H1 (cell line): ENCODE measurements at regions not wholly inside any gene's neighbourhood (a gene's known extent, or its start where the extent isn't known, plus 50 kb on each side); places are given as distances from the start of the nearest gene placed in this dataset.

Experiments
- CTCF ChIP-seq, 3 experiments: IDR thresholded peaks; 1 replicate in 2 of 3; 2 replicates in 1 of 3; pipeline versions ENCODE4 v1.5.1 to v1.6.1; 2011; ENCODE audit warnings: low read length in 3 of 3, mild to moderate bottlenecking in 3 of 3, inconsistent platforms in 2 of 3, low read depth in 1 of 3, moderate library complexity in 1 of 3; ENCODE audit not compliant: insufficient read depth in 1 of 3; ENCODE audit errors: control extremely low read depth in 1 of 3
- EP300 ChIP-seq, 2 experiments: IDR thresholded peaks; 1 replicate in 1 of 2; 2 replicates in 1 of 2; pipeline ENCODE4 v1.6.1; 2011 to 2012; ENCODE audit warnings: low read depth in 2 of 2, low read length in 2 of 2, mild to moderate bottlenecking in 2 of 2, borderline replicate concordance in 1 of 2, inconsistent platforms in 1 of 2, moderate library complexity in 1 of 2
- FOSL1 ChIP-seq: IDR thresholded peaks from 2 replicates; pipeline ENCODE4 v1.6.1; 2011; ENCODE audit warnings: mild to moderate bottlenecking, low read depth, low read length, moderate library complexity; ENCODE audit not compliant: insufficient read depth
- KDM1A ChIP-seq: fragments of 200-600, 300-600 bp; sonication (generic); IDR thresholded peaks from 2 replicates; pipeline ENCODE4 v1.7.1; 2016; ENCODE audit warnings: mild to moderate bottlenecking, low read length, borderline replicate concordance
- POLR2A ChIP-seq, 2 experiments: IDR thresholded peaks; 1 replicate in 1 of 2; 2 replicates in 1 of 2; pipeline ENCODE4 v1.6.1; 2011; ENCODE audit warnings: low read depth in 2 of 2, low read length in 2 of 2, mild to moderate bottlenecking in 2 of 2; ENCODE audit errors: control extremely low read depth in 1 of 2
- TBP ChIP-seq: IDR thresholded peaks from 2 replicates; pipeline ENCODE4 v1.6.1; 2011; ENCODE audit warnings: low read depth, low read length, improper control_type of control experiment

DNA sequence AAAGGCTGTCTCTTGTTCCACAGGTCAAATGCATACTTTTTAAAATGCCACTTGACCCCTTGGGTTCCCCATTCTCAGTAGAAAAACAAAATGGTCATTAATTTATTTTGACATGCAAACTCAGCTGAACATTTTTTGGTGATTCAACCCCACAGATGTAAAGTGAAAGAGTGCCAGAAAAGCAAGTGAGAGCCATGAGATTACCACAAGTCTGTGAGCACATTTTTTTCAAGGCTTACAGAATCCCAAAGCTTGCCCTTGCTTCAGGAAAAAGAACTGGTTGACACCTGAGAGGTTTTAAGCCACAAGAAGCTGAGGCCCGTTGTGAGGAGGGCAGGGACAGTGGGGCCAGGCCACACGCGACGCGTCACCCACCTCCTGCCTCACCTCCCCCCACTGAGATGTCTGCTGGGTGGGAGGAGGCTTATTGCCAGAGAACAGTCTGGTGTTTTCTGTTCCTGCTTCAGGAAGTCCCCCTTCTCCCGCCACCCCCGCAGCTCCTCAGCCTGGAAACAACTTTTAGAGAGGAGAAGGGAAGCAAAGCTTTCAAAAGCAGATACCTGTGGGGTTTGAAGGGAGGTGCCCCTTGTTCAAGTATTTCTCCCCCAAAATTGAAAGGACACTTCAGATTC is 70.4 kb upstream of the CYP1B1 start:
- no peak for TF ChIP-seq CTCF (IDR thresholded peaks at IDR 0.05; ENCODE audit: control extremely low read depth in 1 of 3, insufficient read depth in 1 of 3, low read depth in 1 of 3, low read length in 3 of 3)
- TF ChIP-seq EP300 (IDR thresholded peaks at IDR 0.05; ENCODE audit: borderline replicate concordance in 1 of 2, low read depth in 2 of 2, low read length in 2 of 2) = no peak
- TF ChIP-seq POLR2A (IDR thresholded peaks at IDR 0.05; ENCODE audit: control extremely low read depth in 1 of 2, low read depth in 2 of 2, low read length in 2 of 2) = no peak
- no peak for TF ChIP-seq KDM1A
- no peak for TF ChIP-seq FOSL1
- no peak for TF ChIP-seq TBP
